ENCODE measurements at regions not wholly inside any gene's neighbourhood (a gene's known extent, or its start where the extent isn't known, plus 50 kb on each side); places are given as distances from the start of the nearest gene placed in this dataset.

- WGBS, 5 donors = 69 to 85% (median 80%) methylated on average over 4 of the region's 4 CpGs
- intact Hi-C loops (cut with DNase I; ENCODE audit: low total_unique reads) = no loop called here
- Histone ChIP-seq H3K36me3 (no peaks in the 10 kb centered on the region), H3K4me1 (no peaks in the 10 kb centered on the region), H3K4me3 (no peak overlapping the region), H3K27me3 (replicated peaks in 1 of 7) (no peaks in the 10 kb centered on the region), H3K9me3 (peaks cover 0 to 29% (median 21%) of the 10 kb centered on the region in 8 donors), H3K27ac (no peak overlapping the region)
- no peak for DNase-seq
- TF ChIP-seq POLR2A (IDR thresholded peaks at IDR 0.05) = no peak
- TF ChIP-seq POLR2AphosphoS5 (IDR thresholded peaks at IDR 0.05) = no peak
- TF ChIP-seq CTCF (IDR thresholded peaks at IDR 0.05 in 8 of 11, conservative IDR thresholded peaks at IDR 0.05 in 3 of 11) = no peak
These were observed 141.7 kb upstream of the GPR149 start for GRCh38 chr3:154571553-154572226.

GRCh38 chr3:154568064-154568463 is 138.1 kb upstream of the GPR149 start:
- H3K36me3 ChIP-seq = no peaks in the 10 kb centered on the region
- H3K27ac ChIP-seq = no peak overlapping the region
- H3K27me3 ChIP-seq (replicated peaks in 1 of 7) = no peaks in the 10 kb centered on the region
- H3K4me3 ChIP-seq = no peak overlapping the region
- H3K4me1 ChIP-seq = no peaks in the 10 kb centered on the region
- 75 to 91% (median 86%) methylated on average over 3 of the region's 3 CpGs for WGBS, 5 donors
- DNase-seq = no peak
- H3K9me3 ChIP-seq = no peaks in the 10 kb centered on the region
- TF ChIP-seq POLR2A (IDR thresholded peaks at IDR 0.05) (no peak), CTCF (IDR thresholded peaks at IDR 0.05 in 8 of 11, conservative IDR thresholded peaks at IDR 0.05 in 3 of 11) (no peak), POLR2AphosphoS5 (IDR thresholded peaks at IDR 0.05) (no peak)
- intact Hi-C loops (cut with DNase I; ENCODE audit: low total_unique reads) = no loop called here

DNA sequence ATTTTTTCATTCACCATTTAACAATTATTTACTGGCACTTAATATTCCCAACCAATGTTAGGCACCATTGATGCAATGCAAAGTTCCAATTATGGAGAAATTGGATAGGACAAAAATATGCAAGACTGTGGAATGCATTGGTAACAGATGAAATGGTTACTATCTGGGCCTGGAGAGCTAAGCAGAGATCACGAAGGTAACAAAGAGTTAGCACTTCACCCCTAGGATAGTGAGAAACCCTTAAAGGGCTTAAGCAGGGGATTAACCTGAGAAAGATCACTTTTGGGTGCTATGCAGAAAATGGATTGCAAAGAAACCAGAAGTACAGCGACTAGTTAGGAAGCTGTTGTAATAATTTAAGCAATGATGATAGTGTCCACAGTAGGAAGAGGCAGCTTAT is 129.6 kb upstream of the GPR149 start:
- intact Hi-C loops (cut with DNase I; ENCODE audit: low total_unique reads) = no loop called here
- Histone ChIP-seq H3K4me3 (no peak overlapping the region), H3K9me3 (no peaks in the 10 kb centered on the region), H3K27ac (no peak overlapping the region), H3K27me3 (replicated peaks in 1 of 7) (no peaks in the 10 kb centered on the region), H3K4me1 (no peaks in the 10 kb centered on the region), H3K36me3 (no peaks in the 10 kb centered on the region)
- WGBS, 5 donors = 62 to 93% (median 74%) methylated on average over 2 of the region's 2 CpGs
- no peak for DNase-seq
- TF ChIP-seq POLR2AphosphoS5 (IDR thresholded peaks at IDR 0.05) = no peak
- no peak for TF ChIP-seq POLR2A (IDR thresholded peaks at IDR 0.05)
- TF ChIP-seq CTCF (IDR thresholded peaks at IDR 0.05 in 8 of 11, conservative IDR thresholded peaks at IDR 0.05 in 3 of 11) = no peak

DNA sequence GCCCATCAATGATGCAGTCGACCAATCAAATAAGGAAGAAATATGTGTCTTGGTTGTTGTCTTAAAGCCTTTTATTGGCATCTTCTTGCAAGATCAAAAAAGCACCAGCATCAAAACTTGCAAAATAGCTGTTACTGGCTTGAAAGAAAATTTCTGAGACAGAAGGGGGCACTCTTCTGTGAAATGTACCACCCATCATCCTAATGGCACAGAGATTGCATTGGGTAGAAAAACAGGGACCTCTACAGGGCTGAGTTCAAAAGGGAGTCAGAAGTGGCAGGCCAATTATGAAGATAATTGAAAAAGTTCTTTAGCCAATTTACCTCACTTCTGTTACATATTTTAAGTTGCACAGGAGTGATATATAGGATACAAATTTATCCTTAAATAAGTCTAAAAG is 122.3 kb upstream of the GPR149 start:
- Histone ChIP-seq H3K4me1 (no peaks in the 10 kb centered on the region), H3K36me3 (no peaks in the 10 kb centered on the region), H3K4me3 (no peak overlapping the region), H3K27ac (no peak overlapping the region), H3K9me3 (no peaks in the 10 kb centered on the region), H3K27me3 (replicated peaks in 1 of 7) (no peaks in the 10 kb centered on the region)
- no peak for TF ChIP-seq POLR2A (IDR thresholded peaks at IDR 0.05)
- TF ChIP-seq POLR2AphosphoS5 (IDR thresholded peaks at IDR 0.05) = no peak
- no peak for TF ChIP-seq CTCF (IDR thresholded peaks at IDR 0.05 in 8 of 11, conservative IDR thresholded peaks at IDR 0.05 in 3 of 11)
- DNase-seq = no peak
- intact Hi-C loops (cut with DNase I; ENCODE audit: low total_unique reads) = no loop called here
- WGBS, 5 donors = 25 to 40% (median 30%) methylated on average over 1 of the region's 1 CpG

Data from spleen (tissue), 11 donors.